M059J (cell line): ENCODE measurements at regions not wholly inside any gene's neighbourhood (a gene's known extent, or its start where the extent isn't known, plus 50 kb on each side); places are given as distances from the start of the nearest gene placed in this dataset.

Experiments
- DNase-seq: peaks from one replicate; pipeline ENCODE4 v3.0.0-alpha.2; 2012; ENCODE audit warnings: low read depth

GRCh38 chr4:123266221-123266620 lies 130.4 kb upstream of the SPRY1 start:
- DNase-seq, result no peak

GRCh38 chr4:123278755-123279154 lies 117.8 kb upstream of the SPRY1 start:
- no peak for DNase-seq

GRCh38 chr4:123283371-123283895 lies 113.2 kb upstream of the SPRY1 start:
- no peak for DNase-seq

GRCh38 chr4:123284168-123284567 lies 112.4 kb upstream of the SPRY1 start:
- no peak for DNase-seq

- DNase-seq, result no peak
Observed at GRCh38 chr4:123286903-123287466, 109.6 kb upstream of the SPRY1 start.

- no peak for DNase-seq
Observed at GRCh38 chr4:123288309-123289025, 108.1 kb upstream of the SPRY1 start.

- DNase-seq, result no peak
Observed at GRCh38 chr4:123291329-123291728, 105.3 kb upstream of the SPRY1 start.

- DNase-seq, result no peak
Observed at GRCh38 chr4:123297836-123298235, 98.8 kb upstream of the SPRY1 start.

GRCh38 chr4:123298261-123298660 lies 98.3 kb upstream of the SPRY1 start:
- no peak for DNase-seq

- DNase-seq, result no peak
Observed at GRCh38 chr4:123298801-123299200, 97.8 kb upstream of the SPRY1 start.

GRCh38 chr4:123299212-123299691 lies 97.3 kb upstream of the SPRY1 start:
- peak; percentile 3 for DNase-seq

GRCh38 chr4:123300222-123301039 lies 96.2 kb upstream of the SPRY1 start:
- DNase-seq, result no peak

GRCh38 chr4:123301923-123302322 lies 94.7 kb upstream of the SPRY1 start:
- DNase-seq, result no peak

- no peak for DNase-seq
Observed at GRCh38 chr4:123304151-123304964, 92.2 kb upstream of the SPRY1 start.

GRCh38 chr4:123305736-123306135 lies 90.9 kb upstream of the SPRY1 start:
- no peak for DNase-seq

GRCh38 chr4:123306769-123307168 lies 89.8 kb upstream of the SPRY1 start:
- no peak for DNase-seq

GRCh38 chr4:123308667-123309066 lies 87.9 kb upstream of the SPRY1 start:
- no peak for DNase-seq

GRCh38 chr4:123312116-123312515 lies 84.5 kb upstream of the SPRY1 start:
- no peak for DNase-seq

- DNase-seq, result no peak
Observed at GRCh38 chr4:123312951-123313592, 83.5 kb upstream of the SPRY1 start.

- no peak for DNase-seq
Observed at GRCh38 chr4:123315617-123316016, 81.0 kb upstream of the SPRY1 start.

- DNase-seq, result peak; percentile 59
Observed at GRCh38 chr4:123317211-123317610, 79.4 kb upstream of the SPRY1 start.
